ENCODE measurements at regions not wholly inside any gene's neighbourhood (a gene's known extent, or its start where the extent isn't known, plus 50 kb on each side); places are given as distances from the start of the nearest gene placed in this dataset.

- Histone ChIP-seq H3K4me1 (ENCODE audit: control insufficient read depth, insufficient read depth, low read length) (no peaks in the 10 kb centered on the region), H3K36me3 (ENCODE audit: control insufficient read depth in 2 of 2, insufficient read depth in 1 of 2, low read length in 2 of 2) (no peaks in the 10 kb centered on the region), H3K4me3 (ENCODE audit: low read depth, low read length) (no peak overlapping the region), H3K27ac (ENCODE audit: extremely low read depth, low read depth, low read length) (no peak overlapping the region), H3K9me3 (ENCODE audit: control insufficient read depth, insufficient read depth, low read depth, low read length) (no peaks in the 10 kb centered on the region)
- ChIA-PET POLR2A (no interaction called here), CTCF (interaction anchor here (0.9 to 1.0 kb wide), 2 partner anchors 14 to 302 kb away, joined by 4 read pairs; no protein-coding TSS in a partner anchor)
- TF ChIP-seq ZNF654 (tag by site-specific recombination; IDR thresholded peaks at IDR 0.05; ENCODE audit: low read depth) (no peak), ZNF473 (tag by site-specific recombination; IDR thresholded peaks at IDR 0.05) (no peak), ZNF354C (tag by site-specific recombination; IDR thresholded peaks at IDR 0.05; ENCODE audit: borderline replicate concordance, low read depth) (no peak), HIC1 (tag by site-specific recombination; IDR thresholded peaks at IDR 0.05) (no peak), ZNF202 (tag by site-specific recombination; IDR thresholded peaks at IDR 0.05; ENCODE audit: borderline replicate concordance) (no peak), SETDB1 (IDR thresholded peaks at IDR 0.05; ENCODE audit: insufficient read length, low read length) (no peak), ZNF560 (tag by site-specific recombination; IDR thresholded peaks at IDR 0.05; ENCODE audit: borderline replicate concordance) (no peak), ZBTB6 (tag by site-specific recombination; IDR thresholded peaks at IDR 0.05) (no peak)
These were observed 83.7 kb upstream of the CTTNBP2NL start for GRCh38 chr1:112312315-112312714.

GRCh38 chr1:112312879-112313278, 83.1 kb upstream of the CTTNBP2NL start:
- no peak for TF ChIP-seq ZNF629 (tag by site-specific recombination; IDR thresholded peaks at IDR 0.05)
- no peak for TF ChIP-seq MZF1 (tag by site-specific recombination; IDR thresholded peaks at IDR 0.05; ENCODE audit: borderline replicate concordance)
- TF ChIP-seq ELK4 (IDR thresholded peaks at IDR 0.05; ENCODE audit: borderline replicate concordance, low read depth, low read length) = no peak
- TF ChIP-seq ATF2 (tag by site-specific recombination; IDR thresholded peaks at IDR 0.05; ENCODE audit: low read depth) = no peak
- TF ChIP-seq ZNF223 (tag by site-specific recombination; IDR thresholded peaks at IDR 0.05) = no peak
- no peak for TF ChIP-seq ZSCAN5A (tag by site-specific recombination; IDR thresholded peaks at IDR 0.05)
- TF ChIP-seq ZFP41 (tag by site-specific recombination; IDR thresholded peaks at IDR 0.05; ENCODE audit: borderline replicate concordance) = no peak
- no peak for TF ChIP-seq ZSCAN4 (tag by site-specific recombination; IDR thresholded peaks at IDR 0.05)
- no peaks in the 10 kb centered on the region for H3K9me3 ChIP-seq (ENCODE audit: control insufficient read depth, insufficient read depth, low read depth, low read length)
- ChIA-PET POLR2A (no interaction called here), CTCF (interaction anchor here (1.0 kb wide), 1 partner anchor 301 kb away, joined by 4 read pairs; no protein-coding TSS in a partner anchor)
- H3K4me1 ChIP-seq (ENCODE audit: control insufficient read depth, insufficient read depth, low read length) = no peaks in the 10 kb centered on the region
- no peak overlapping the region for H3K27ac ChIP-seq (ENCODE audit: extremely low read depth, low read depth, low read length)
- H3K4me3 ChIP-seq (ENCODE audit: low read depth, low read length) = no peak overlapping the region
- H3K36me3 ChIP-seq (ENCODE audit: control insufficient read depth in 2 of 2, insufficient read depth in 1 of 2, low read length in 2 of 2) = no peaks in the 10 kb centered on the region

Measured in HEK293 (cell line).